IMR-90 (cell line): ENCODE measurements at regions not wholly inside any gene's neighbourhood (a gene's known extent, or its start where the extent isn't known, plus 50 kb on each side); places are given as distances from the start of the nearest gene placed in this dataset.

Experiments
- ATAC-seq: fragments of 200-7000 bp; cut with Tn5 transposase; 2 replicates; pipeline ENCODE4 v1.9.1; 2020; ENCODE audit warnings: low read depth, mild to moderate bottlenecking, moderate library complexity
- BruUV-seq: library from RNA; stranded (reverse); fragments of 400-500 nt; replicated peaks from 2 replicates; lab custom pipeline; 2021; lab: Mats Ljungman, UMichigan
- CTCF ChIA-PET: fragments of 300-600 bp; formaldehyde crosslinking; extraction: SDS; loops from one replicate; lab custom pipeline; 2021; ENCODE audit warnings: antibody characterized with exemption; lab: Yijun Ruan, JAX
- POLR2A ChIA-PET: fragments of 300-600 bp; sonication (Branson Sonifier 250); formaldehyde crosslinking; loops from one replicate; lab custom pipeline; 2022; ENCODE audit warnings: antibody characterized with exemption; ENCODE audit not compliant: unreplicated experiment; lab: Charles Lee
- DNase-seq: peaks from one replicate; pipeline ENCODE4 v3.0.0; 2013
- H2AFZ ChIP-seq: replicated peaks from 2 replicates; pipeline ENCODE3; 2013; ENCODE audit warnings: low read length, mild to moderate bottlenecking; ENCODE audit not compliant: poor library complexity
- H2AK5ac ChIP-seq: 2 replicates; pipeline ENCODE4 v1.6.1; 2013; ENCODE audit warnings: low read depth, low read length, inconsistent platforms
- H2AK9ac ChIP-seq: replicated peaks from 2 replicates; pipeline ENCODE3; 2013; ENCODE audit warnings: mild to moderate bottlenecking, low read depth, low read length, moderate library complexity; ENCODE audit not compliant: poor library complexity
- H2BK120ac ChIP-seq: 2 replicates; pipeline ENCODE4 v1.6.1; 2013; ENCODE audit warnings: low read depth, low read length, inconsistent platforms
- H2BK15ac ChIP-seq: 3 replicates; pipeline ENCODE4 v1.6.1; 2013; ENCODE audit warnings: low read depth, low read length, inconsistent platforms
- H2BK20ac ChIP-seq: 2 replicates; pipeline ENCODE4 v1.6.1; 2013; ENCODE audit warnings: low read depth, mild to moderate bottlenecking, inconsistent platforms, low read length, moderate library complexity
- H2BK5ac ChIP-seq: 2 replicates; pipeline ENCODE4 v1.6.1; 2013; ENCODE audit warnings: mild to moderate bottlenecking, low read depth, low read length, inconsistent platforms; ENCODE audit not compliant: poor library complexity, severe bottlenecking
- H3K14ac ChIP-seq: replicated peaks from 2 replicates; pipeline ENCODE4 v1.6.1; 2013; ENCODE audit warnings: low read depth, low read length, inconsistent platforms
- H3K18ac ChIP-seq: 2 replicates; pipeline ENCODE4 v1.6.1; 2013; ENCODE audit warnings: low read depth, low read length, control low read depth
- H3K23ac ChIP-seq: 2 replicates; pipeline ENCODE4 v1.6.1; 2013; ENCODE audit warnings: low read depth, low read length, inconsistent platforms
- H3K27ac ChIP-seq: 2 replicates; pipeline ENCODE4 v1.5.1; 2013; ENCODE audit warnings: mild to moderate bottlenecking, control low read depth, low read length; ENCODE audit not compliant: insufficient read depth
- H3K27me3 ChIP-seq: 2 replicates; pipeline ENCODE4 v1.6.1; 2013; ENCODE audit warnings: low read length; ENCODE audit not compliant: control insufficient read depth, insufficient read depth
- H3K36me3 ChIP-seq: 2 replicates; pipeline ENCODE4 v1.6.1; 2013; ENCODE audit warnings: low read length, mixed read lengths; ENCODE audit not compliant: control insufficient read depth, insufficient read depth
- H3K4ac ChIP-seq: 2 replicates; pipeline ENCODE4 v1.6.1; 2013; ENCODE audit warnings: low read depth, low read length, inconsistent platforms
- H3K4me1 ChIP-seq: 2 replicates; pipeline ENCODE4 v1.6.1; 2013; ENCODE audit warnings: low read length, mixed read lengths; ENCODE audit not compliant: control insufficient read depth, insufficient read depth
- H3K4me2 ChIP-seq: 2 replicates; pipeline ENCODE4 v1.6.1; 2013; ENCODE audit warnings: low read depth, mild to moderate bottlenecking, control low read depth, low read length, moderate library complexity
- H3K4me3 ChIP-seq: 2 replicates; pipeline ENCODE4 v1.5.1; 2013; ENCODE audit warnings: low read depth, mild to moderate bottlenecking, control low read depth, low read length, moderate library complexity; ENCODE audit not compliant: insufficient read depth
- H3K56ac ChIP-seq: 2 replicates; pipeline ENCODE4 v1.6.1; 2013; ENCODE audit warnings: low read length, inconsistent platforms; ENCODE audit not compliant: insufficient read depth; ENCODE audit errors: extremely low read depth
- H3K79me1 ChIP-seq, 2 experiments: 2 replicates each; pipeline ENCODE4 v1.6.1; 2013; ENCODE audit warnings: low read length in 2 of 2, inconsistent platforms in 1 of 2, low read depth in 1 of 2
- H3K9ac ChIP-seq: 2 replicates; pipeline ENCODE4 v1.6.1; 2013; ENCODE audit warnings: low read depth, low read length, control low read depth
- H3K9me1 ChIP-seq: 2 replicates; pipeline ENCODE4 v1.6.1; 2013; ENCODE audit warnings: low read length, inconsistent platforms; ENCODE audit not compliant: insufficient read depth
- H3K9me3 ChIP-seq: 2 replicates; pipeline ENCODE4 v1.6.1; 2013; ENCODE audit warnings: low read length; ENCODE audit not compliant: control insufficient read depth, insufficient read depth
- H4K20me1 ChIP-seq: 2 replicates; pipeline ENCODE4 v1.6.1; 2013; ENCODE audit warnings: low read length, inconsistent platforms; ENCODE audit not compliant: insufficient read depth
- H4K5ac ChIP-seq: 2 replicates; pipeline ENCODE4 v1.6.1; 2013; ENCODE audit warnings: mild to moderate bottlenecking, low read depth, low read length, control low read depth
- H4K8ac ChIP-seq, 2 experiments: 2 replicates each; pipeline ENCODE4 v1.6.1; 2013; ENCODE audit warnings: low read depth in 2 of 2, low read length in 2 of 2, control low read depth in 1 of 2, inconsistent platforms in 1 of 2
- H4K91ac ChIP-seq: 2 replicates; pipeline ENCODE4 v1.6.1; 2013; ENCODE audit warnings: low read depth, low read length, inconsistent platforms; ENCODE audit not compliant: insufficient read depth
- CEBPB ChIP-seq: IDR thresholded peaks from 2 replicates; pipeline ENCODE4 v1.6.1; 2012; ENCODE audit warnings: low read depth, low read length, improper control_type of control experiment
- dilution Hi-C: fragments of 300-500 bp; cut with HindIII; formaldehyde crosslinking; loops from one replicate; pipeline ENCODE4 v1.14.3; 2018; ENCODE audit warnings: low sequenced_read_pairs; ENCODE audit not compliant: unreplicated experiment
- in situ Hi-C: fragments of 300-500 bp; cut with MboI; formaldehyde crosslinking; loops from 3 replicates; pipeline ENCODE4 v1.14.3; 2019; ENCODE audit warnings: low sequenced_read_pairs, inconsistent platforms, mixed read lengths
- intact Hi-C: fragments of 100-400 bp; cut with micrococcal nuclease; formaldehyde crosslinking; loops from 2 replicates; pipeline ENCODE4 v1.10.0; 2022
- TF ChIP-seq, protein P1 (sequence below): fragments of 150-350 bp; IDR thresholded peaks from 2 replicates; pipeline ENCODE4 v1.6.1; 2016; ENCODE audit warnings: low read depth, mild to moderate bottlenecking, low read length, moderate library complexity, borderline replicate concordance

DNA sequence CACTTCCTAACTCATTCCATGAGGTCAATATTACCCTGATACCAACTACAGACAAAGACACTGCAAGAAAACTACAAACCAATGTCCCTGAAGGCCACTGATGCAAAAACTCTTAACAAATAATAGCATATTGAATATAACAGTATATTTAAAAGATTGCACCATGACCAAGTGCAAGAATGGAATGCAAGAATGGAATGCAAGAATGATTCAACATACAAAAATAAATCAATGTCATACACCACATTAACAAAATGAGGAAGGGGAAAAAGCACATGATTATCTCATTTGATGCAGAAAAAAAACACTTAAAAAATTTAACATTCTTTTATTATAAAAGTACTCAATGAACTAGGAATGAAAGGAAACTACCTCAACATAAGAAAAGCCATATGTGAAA, 463.1 kb upstream of the NECTIN3 start:
- no peak overlapping the region; the same call in 1 of the 2 replicates for H4K91ac ChIP-seq
- H2BK20ac ChIP-seq, result peak overlapping the region; percentile 27; the same call in 1 of the 2 replicates
- peak; percentile 48 for ATAC-seq
- H4K8ac ChIP-seq, result peak overlapping the region in 1 of 2 experiments; percentile 39; a peak in 1 of 4 replicates
- no peak overlapping the region for H3K56ac ChIP-seq
- in situ Hi-C loops, result no loop called here
- peak overlapping the region; percentile 87 for H2BK5ac ChIP-seq
- no peak overlapping the region for H3K23ac ChIP-seq
- H3K9ac ChIP-seq, result no peak overlapping the region
- dilution Hi-C loops, result no loop called here
- peak overlapping the region; percentile 74; the same call in 1 of the 2 replicates for H4K5ac ChIP-seq
- no peak overlapping the region for H3K4ac ChIP-seq
- H2AK9ac ChIP-seq, result no peak overlapping the region
- no peak overlapping the region for H2AK5ac ChIP-seq
- intact Hi-C loops, result no loop called here
- peak overlapping the region; percentile 36; the same call in 1 of the 2 replicates for H3K18ac ChIP-seq
- ChIA-PET POLR2A (no interaction called here), CTCF (no interaction called here)
- H3K27ac ChIP-seq, result no peak overlapping the region
- peak overlapping the region; percentile 73; the same call in 1 of the 2 replicates for H2BK120ac ChIP-seq
- H3K9me3 ChIP-seq, result no peaks in the 10 kb centered on the region
- no peak overlapping the region for H3K14ac ChIP-seq
- DNase-seq, result peak; percentile 35
- H3K27me3 ChIP-seq, result no peaks in the 10 kb centered on the region
- H2BK15ac ChIP-seq, result no peak overlapping the region
- H3K4me2 ChIP-seq, result no peak overlapping the region
- no peaks in the 10 kb centered on the region for H3K9me1 ChIP-seq
- no peaks in the 10 kb centered on the region for H3K36me3 ChIP-seq
- H3K4me3 ChIP-seq, result no peak overlapping the region
- no peaks in the 10 kb centered on the region for H4K20me1 ChIP-seq
- H2AFZ ChIP-seq, result no peak overlapping the region
- peak; percentile 62; the same call in 1 of the 2 replicates for TF ChIP-seq CEBPB
- TF ChIP-seq, protein P1, sequence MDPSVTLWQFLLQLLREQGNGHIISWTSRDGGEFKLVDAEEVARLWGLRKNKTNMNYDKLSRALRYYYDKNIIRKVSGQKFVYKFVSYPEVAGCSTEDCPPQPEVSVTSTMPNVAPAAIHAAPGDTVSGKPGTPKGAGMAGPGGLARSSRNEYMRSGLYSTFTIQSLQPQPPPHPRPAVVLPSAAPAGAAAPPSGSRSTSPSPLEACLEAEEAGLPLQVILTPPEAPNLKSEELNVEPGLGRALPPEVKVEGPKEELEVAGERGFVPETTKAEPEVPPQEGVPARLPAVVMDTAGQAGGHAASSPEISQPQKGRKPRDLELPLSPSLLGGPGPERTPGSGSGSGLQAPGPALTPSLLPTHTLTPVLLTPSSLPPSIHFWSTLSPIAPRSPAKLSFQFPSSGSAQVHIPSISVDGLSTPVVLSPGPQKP, result no peak
- no peaks in the 10 kb centered on the region for H3K79me1 ChIP-seq
- H3K4me1 ChIP-seq, result no peaks in the 10 kb centered on the region
- BruUV-seq, result no TSS peak
